HG03460 (cell line): ENCODE measurements at regions not wholly inside any gene's neighbourhood (a gene's known extent, or its start where the extent isn't known, plus 50 kb on each side); places are given as distances from the start of the nearest gene placed in this dataset.

Experiments used
- ATAC-seq: cut with Tn5 transposase; IDR thresholded peaks from one replicate; pipeline ENCODE4 v1.9.1; 2021; ENCODE audit not compliant: unreplicated experiment

DNA sequence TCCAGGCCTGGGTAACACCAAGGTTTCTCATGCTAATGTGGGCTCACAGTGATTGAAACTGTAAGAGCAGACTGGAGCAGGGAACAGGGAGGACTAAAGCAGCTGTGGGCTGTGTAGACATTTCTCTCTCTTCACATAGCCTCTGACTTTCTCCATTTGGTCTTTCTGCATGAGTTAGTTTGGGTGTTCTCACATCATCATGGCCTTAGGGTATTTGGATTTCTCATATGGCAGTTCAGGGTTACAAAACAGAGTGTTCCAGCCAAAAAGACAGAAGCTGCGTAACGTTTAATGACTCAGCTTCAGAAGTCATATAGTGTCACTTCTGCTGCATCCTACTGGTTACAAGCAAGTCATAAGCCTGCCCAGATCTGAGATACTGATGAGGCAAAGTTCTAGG lies 52.0 kb upstream of the OSBPL8 start:
- no peak for ATAC-seq

DNA sequence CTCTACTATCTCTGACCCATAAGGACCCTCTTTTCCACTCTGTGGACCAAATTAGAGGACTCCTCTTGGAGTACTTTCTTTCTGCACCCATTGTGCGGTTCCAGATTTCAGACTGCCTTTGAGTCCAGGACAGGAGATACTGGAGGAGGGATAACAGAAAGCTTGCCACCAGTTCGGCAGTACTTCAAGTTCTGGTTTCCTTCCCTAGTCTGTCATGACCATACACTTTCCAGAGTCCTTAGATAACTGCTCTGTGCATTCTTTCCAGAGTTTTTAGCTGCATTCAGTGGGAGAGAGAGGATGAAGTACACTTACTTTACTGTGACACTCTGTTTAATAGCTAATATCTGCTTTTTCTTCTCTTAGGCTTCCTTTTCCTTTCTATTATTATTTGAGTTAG lies 54.8 kb upstream of the OSBPL8 start:
- ATAC-seq = no peak

DNA sequence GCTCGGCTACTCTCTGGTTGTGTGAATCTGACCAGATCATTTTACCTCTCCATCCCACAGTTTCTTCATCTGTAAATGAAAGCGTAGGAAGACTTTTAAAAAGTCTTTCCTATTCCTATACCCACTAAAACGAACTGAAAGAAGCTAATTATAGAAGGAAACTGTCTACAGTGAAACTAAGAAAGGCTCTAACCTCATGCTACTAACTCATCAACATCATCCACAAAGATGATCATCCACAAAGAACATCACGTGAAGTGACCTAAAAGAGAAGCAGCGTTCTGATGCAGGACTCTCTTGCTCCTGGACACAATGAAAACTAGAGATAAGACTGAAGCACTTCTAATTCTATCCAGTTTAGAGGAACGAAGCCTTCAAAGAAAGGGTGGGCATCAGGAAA lies 58.5 kb upstream of the OSBPL8 start:
- no peak for ATAC-seq

DNA sequence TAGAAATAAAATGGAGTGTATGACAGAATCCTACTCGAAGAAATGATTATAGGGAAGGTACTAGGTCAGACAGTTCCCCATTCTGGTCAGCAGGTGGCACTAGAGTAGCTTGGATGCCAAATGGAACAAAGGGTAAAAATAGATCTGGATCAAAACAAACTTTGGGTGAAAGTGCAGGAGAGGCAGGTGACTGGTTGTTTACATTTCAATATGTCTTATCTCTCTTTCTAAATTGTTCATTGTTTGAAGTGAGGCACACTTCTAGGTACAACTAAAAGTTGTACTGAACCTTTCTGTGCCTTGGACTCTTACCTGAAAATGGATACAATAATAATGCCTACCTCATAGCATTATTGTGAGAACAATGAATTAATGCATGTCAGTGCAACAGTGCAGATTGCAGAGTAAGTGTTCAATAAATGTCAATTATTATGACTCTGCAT lies 62.0 kb upstream of the OSBPL8 start:
- peak; percentile 76 for ATAC-seq

DNA sequence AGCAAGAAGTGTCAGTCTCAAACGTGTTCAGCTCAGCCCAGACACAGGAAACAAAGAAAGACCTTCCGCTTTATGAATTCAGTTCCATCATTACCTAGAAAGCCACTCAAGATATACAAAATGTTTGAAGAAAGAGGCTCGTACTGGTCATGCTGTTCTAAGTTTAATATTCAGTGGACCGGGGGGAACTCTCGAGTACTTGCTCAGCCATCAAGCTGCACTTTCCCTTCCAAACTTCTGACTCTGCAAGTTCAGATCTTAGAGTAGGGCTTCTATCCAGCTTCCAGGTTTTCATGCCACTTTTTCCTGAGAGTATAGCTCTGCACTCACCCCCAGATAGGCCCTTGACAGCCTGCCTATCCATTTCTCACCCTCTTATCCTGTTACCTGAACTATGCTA lies 62.8 kb upstream of the OSBPL8 start:
- ATAC-seq = no peak

DNA sequence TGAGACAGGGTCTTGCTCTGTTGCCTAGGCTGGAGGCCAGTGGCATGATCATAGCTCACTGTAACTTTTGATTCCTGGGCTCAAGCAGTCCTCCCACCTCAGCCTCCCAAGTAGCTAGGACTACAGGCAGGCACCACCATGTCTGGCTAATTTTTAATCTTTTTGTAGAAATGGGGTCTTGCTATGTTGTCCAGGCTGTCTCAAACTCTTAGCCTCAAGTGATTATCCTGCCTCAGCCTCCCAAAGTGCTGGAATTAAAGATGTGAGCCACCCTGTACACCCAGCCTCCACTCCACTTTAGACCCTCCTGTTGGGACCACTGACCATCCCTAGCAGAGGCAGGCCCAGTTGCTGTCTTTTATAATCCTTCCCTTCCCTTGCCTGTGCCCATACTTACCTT lies 63.3 kb upstream of the OSBPL8 start:
- no peak for ATAC-seq

DNA sequence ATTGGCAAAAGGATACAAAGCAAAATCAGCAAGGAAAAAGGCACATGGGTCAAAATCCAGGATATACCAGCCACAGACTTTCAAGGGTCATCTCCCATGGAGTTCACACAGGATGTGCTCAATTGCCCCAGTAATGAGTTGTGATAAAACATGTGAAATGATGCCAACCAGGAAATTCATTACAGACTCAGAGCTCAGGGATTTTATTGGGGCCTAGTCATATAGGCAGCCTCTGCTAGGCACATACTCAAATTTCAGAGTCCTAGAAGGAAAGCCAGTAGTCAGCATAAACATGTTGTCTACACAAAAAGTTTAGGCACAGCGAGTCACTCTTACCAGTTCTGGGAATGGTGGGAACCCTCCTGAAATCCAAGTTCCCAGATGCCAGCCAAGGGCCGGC lies 64.4 kb upstream of the OSBPL8 start:
- no peak for ATAC-seq

DNA sequence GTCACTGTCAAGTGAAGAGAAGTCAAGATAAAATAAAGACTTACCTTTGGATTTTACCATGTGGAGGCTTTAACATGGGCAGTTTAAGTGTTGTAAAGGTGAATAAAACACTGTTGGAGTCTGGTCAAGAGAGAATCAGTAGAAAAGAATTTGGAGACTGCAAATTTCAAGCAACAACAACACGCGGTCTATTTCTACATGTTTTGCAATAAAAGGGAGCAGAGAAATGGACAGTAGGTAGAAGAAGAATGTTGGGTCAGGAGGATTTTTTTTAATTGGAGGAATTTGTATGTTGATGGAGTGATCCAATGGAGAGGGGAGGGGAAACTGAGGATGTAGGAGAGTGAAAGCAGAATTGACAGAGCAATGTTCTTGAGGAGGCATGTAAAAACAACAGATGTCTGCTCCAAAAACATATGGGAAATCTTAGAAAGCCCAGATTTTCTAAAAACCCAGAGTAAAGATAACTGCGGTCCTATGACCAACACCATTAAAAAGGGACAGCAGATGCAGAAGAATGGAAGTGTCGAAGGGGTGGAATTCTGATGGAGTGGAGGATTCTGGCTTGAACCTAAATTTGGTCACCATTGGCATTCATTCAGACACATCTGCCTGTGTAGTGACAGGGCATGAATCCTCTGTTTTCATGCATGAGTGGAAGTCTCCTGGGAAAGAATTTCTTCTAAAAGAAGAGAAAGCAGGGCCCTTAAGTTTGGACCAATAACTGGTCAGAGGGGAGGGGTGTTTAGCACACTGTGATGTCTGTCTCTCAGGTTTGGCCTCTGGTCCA lies 68.0 kb upstream of the OSBPL8 start:
- ATAC-seq = no peak

DNA sequence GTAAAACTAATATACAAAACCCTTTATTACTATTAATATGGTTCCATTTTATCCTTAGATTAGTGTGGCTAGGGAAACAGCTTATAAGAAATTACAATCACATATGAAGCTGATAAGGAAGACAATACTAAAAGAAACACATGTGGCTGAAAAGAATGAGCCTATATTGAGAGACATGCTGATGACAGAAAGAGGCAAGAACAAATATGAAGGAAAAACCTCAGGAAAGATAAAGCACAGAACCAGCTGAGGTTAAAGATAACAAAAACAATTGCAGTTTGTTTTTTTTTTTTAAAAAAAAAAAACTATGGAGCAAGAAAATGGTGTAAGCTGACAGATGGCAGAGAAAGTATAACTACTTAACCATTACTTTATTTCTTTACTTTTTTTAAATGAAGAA lies 69.2 kb upstream of the OSBPL8 start:
- no peak for ATAC-seq

DNA sequence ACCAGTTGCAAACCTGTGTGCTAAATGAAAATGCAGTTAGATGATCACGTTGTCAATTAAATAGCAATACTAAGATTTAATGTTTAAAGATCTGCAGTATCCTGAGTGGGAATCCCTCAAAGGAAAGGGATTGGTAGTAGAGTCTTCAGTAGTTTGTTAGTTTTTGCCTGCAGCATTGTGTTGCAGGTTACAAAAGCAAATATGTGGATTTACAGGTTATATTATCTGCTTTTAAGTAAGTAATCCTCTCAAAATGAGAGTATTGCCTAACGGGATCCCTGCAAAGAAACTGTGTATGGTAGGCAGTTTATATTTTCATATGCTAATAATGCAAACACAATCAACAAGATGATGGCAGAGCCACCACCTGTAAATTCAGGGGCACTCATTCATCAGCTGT lies 72.2 kb upstream of the OSBPL8 start:
- ATAC-seq = no peak

DNA sequence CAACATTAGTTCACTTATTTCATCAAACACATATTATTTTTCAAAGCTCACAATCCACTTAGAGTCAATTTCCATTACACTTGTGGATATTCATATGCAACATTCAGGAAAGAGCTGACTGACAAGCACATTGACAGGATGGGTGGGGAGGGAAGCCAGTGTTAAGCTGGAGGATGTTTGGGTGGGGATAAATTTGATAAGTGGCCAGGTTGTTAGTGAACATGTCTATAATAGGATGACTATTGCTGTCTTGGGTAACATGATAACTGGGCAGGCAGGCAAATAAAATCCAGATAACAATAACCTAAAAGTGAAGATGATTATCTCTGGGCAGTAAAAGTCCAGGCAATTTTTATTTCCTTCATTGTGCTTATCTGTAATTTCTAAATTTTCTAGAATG lies 73.8 kb upstream of the OSBPL8 start:
- no peak for ATAC-seq

DNA sequence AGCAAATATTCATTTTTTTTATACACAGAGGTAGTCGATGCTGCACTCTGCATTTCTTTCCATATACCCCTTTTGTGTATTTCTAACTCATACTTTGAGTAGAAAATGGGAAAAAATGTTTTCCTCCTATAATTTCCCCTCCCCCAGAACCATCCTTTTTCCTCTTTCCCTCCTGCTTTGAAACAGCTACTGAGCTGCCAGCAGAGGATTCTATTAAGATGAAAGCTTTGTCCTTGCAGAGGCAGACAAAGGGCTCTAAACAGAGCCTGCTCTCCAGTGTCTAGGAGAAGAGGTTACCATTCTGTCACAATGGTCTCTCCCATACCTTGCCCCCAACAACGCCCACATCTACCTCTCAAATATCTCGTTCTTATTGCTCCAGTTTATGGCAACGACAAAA lies 74.6 kb upstream of the OSBPL8 start:
- ATAC-seq = no peak

DNA sequence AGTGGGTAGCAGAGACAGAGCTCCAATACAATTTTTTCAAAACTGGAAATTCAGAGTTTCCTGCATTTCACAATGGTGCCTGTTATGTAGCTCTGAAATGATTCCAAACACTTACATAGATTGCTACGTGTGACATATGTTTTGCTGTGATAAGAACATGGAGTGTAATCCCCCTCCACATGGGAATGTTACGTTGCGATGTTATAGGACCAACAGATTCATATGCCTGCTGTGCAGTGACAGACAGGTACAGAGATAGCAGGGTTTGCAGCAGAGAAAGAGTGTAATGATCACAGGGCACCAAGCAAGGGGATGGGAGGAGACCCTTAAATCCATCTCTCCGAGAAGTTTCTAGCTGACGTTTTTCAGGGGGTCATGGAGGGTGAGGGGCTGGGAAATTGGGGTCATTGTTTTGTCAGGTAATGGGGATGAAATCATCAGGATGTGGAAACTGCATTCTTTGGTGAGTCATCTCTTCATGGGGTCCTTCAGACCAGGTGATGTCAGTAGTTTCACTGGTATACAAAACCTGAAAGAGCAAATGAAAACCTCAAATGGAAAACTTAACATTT lies 76.6 kb upstream of the OSBPL8 start:
- ATAC-seq = no peak

DNA sequence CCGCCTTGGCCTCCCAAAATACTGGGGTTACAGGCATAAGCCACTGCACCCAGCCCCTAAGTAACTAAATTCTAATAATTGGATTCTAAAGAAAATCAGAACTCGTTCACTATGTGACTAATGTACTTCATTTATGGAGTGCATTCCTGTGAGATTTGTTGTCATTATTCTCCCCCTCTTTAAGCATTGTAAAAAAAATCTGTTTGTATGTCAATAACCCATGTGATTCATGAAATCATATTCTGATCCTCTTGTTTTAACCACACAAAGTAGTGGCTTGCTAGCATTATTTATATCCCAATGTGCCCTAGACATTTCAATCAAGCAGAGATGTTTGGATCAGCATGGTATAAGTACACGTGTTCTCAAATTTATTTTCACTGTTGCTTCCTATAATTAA lies 78.2 kb upstream of the OSBPL8 start:
- ATAC-seq = no peak

DNA sequence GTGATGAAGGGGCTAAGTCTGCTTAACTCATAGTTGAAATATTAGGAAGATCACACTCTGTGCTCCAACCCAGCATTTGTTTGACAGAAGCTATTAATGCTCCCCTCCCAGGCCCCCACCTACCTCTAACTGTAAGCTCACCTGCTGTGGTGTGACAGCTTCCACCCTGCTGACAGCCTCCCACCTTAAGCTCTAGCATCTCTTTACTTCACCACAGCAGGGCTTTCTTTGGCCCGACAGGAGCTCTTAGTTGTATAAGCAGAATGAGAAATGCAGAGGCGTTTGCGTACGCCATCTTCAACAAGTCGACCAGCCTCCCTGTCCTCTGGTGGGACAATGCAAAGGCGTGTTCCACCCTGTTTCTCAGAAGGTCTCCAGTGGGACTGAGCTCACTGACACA lies 80.1 kb upstream of the OSBPL8 start:
- no peak for ATAC-seq

DNA sequence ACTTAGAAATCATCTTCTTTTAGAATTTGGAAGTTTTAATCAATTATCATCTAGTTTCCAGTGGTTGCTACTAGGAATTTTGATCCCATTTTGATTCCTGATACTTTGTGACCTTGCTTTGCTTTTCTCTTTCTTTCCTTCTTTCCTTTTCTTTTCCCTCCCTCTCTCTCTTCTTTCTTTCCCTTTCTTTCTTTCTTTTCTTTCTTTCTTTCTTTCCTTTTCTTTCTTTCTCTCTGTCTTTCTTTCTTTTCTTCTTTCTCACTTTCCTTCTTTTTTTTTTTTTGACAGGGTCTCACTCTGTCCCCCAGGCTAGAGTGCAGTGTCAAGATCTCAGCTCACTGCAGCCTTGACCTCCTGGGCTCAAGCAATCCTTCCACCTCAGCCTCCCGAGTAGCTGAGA lies 81.5 kb upstream of the OSBPL8 start:
- ATAC-seq = no peak

DNA sequence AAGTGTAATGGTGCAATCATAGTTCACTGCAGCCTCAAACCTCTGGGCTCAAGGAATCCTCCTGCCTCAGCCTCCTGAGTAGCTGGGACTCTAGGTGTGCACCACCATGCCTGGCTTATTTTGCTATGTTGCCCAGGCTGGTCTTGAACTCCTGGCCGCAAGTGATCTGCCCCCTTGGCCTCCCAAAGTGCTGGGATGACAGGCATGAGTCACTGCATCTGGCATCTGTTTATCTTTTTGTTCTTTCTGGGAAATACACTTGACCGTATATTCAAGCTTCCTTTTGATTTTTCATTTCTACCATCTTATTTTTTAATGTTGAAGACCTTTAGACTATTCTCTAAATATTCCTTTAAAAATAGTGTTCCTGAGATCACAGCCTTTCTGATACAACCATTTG lies 82.4 kb upstream of the OSBPL8 start:
- no peak for ATAC-seq

DNA sequence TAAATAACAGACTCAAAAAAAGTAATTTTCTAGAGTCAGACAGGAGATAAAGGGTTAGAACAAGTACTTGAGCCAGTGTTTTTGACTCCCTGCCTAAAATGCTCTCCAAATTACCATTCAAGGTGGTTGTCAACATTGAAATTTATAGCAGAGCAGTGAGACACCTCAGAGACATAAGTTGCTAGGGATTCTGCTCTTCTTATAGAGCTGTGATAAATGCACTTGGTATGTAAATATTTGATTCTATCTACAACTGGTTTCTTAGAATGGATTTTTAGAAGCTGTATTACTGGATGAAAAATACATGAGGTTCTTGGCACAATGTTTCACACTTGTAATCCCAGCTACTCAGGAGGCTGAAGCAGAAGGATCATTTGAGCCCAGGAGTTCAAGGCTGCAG lies 83.9 kb upstream of the OSBPL8 start:
- no peak for ATAC-seq

DNA sequence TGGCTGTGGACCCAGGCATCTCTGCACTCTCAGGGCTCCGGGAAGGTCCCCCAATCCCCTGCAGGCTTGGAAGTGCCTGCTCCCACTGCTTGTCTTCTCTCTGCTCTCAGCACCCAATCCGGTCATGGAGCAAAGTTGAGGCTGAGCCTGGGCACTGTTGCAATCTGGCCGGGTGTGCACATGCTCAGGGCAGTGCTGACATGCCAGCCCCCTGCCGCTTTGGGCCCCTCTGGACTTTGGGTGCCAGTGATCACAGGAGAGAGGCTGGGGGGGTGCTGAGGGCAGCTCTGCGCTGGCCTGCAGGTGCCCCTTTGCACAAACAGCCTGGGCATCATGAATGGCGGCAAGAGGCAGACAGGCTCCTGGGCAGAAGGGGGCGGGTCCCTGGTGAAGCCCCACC lies 85.4 kb upstream of the OSBPL8 start:
- ATAC-seq = no peak

DNA sequence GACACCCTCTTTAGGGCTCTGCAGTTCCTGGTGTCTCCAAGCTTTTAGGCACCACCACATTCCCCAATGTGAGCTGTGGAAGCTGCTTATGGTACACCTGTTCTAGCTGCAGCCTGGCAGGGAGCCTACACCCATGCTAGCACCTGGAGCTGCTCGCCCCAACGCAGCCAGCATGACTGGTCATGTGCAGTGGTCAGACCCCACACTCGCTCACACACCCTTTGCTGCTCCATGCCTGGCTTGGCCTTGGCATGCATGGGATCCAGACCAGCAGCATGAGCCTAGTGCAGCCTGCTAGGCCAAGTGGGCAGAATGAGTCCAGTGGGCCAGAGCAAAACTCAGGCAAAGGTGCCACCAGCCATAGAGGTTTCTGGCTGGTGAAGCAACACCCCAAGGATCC lies 86.4 kb upstream of the OSBPL8 start:
- no peak for ATAC-seq

DNA sequence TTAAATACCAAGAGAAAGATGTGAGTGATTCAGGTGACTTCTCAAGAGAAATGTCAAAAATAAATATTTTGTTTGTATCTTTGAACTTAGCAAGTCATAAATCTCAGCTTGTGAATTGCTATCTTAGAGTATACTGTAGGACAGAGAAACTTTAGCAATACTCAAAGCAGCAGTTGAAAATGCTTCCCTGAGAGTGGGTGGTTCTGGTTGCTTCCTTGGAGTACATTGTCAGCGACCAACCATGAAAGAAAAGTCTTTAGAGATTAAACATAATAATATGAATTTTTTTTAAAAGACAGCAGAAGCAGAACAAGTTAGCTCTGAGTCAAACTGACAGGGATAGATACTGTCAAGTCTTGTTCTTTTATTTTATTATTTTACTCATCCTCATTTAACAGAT lies 86.8 kb upstream of the OSBPL8 start:
- ATAC-seq = no peak

DNA sequence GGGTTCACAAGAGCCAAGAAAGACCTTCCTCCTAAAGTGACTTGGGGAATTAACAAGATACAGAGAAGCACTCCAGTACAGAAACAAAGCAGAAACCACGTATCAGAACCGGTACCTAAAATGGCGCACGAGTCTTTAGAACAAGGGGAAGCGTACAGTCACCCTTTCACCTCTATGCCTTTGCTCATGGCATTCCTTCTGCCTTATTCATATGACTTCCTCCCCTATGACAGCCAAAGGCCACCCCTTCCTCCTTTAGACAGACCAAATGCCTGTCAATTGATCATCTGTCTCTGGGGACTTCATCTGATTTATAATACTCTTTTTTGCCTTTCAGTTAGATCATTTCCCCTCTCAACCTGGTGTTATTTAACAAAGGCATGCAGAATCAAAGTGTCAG lies 89.5 kb upstream of the OSBPL8 start:
- no peak for ATAC-seq

DNA sequence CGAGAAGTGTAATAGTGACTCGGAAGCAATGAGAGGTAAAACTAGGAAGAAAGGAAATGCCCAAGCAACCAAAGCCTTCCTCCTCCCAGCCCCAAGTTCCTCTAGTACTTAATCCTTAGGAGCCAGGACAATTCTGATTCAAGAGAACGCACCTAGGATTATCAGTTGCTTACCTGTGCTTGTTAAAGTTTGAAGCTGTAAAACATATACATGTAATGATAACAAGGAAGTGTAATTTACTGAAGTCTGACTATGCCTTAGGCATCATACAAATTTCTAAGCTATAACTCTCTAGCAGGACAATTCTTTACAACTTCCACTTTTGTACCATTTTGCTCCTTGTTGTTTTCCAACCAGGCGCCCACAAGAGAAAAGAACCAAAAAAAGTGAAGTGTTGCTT lies 92.8 kb upstream of the OSBPL8 start:
- no peak for ATAC-seq
